ENCODE measurements at regions not wholly inside any gene's neighbourhood (a gene's known extent, or its start where the extent isn't known, plus 50 kb on each side); places are given as distances from the start of the nearest gene placed in this dataset.

- FAIRE-seq: no peak
These were observed 905.3 kb upstream of the ALCAM start for GRCh38 chr3:104461431-104461830.

DNA sequence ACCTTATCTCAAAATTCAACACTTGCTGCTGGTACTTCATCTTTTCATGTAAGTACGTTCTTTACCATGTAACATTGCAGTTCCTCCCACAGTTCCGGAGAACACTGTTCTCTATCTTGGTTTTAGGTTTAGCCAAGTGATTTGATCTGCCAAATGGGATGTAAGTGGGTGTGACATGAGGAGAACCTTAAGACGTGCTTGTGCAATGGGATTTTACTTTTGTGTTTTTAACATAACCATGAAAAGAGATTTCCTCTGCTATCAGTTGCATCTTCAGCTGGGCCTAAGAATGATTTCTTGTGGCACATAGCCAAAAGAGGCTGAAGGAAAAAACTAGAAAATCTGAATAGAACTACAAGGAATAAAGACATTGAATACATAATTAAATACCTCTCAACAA, 894.5 kb upstream of the ALCAM start:
- no peak for FAIRE-seq
- DNase-seq (ENCODE audit: low spot score in 2 of 2): no peak

More at GRCh38 chr3:104461431-104461830, 905.3 kb upstream of the ALCAM start:
- no peak for DNase-seq (ENCODE audit: low spot score in 2 of 2)

DNA sequence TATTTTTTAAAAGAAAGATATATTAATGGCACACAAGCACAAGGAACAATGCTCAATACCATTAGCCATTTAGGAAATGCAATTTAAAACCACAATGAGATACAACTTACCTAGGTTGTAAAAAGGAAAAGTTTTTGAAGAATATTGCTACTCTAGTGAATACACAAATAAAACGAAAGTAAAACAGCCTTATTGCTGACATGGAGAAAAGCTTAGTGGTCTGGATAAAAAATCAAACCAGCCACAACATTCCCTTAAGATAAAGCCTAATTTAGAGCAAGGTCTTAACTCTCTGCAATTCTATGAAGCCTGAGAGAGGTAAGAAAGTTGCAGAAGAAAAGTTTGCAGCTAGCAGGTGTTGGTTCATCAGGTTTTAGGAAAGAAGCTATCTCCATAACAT, 892.7 kb upstream of the ALCAM start:
- no peak for FAIRE-seq
- no peak for DNase-seq (ENCODE audit: low spot score in 2 of 2)

- no peak for DNase-seq (ENCODE audit: low spot score in 2 of 2)
- no peak for FAIRE-seq
These were observed 863.7 kb upstream of the ALCAM start for GRCh38 chr3:104503022-104503421.

DNA sequence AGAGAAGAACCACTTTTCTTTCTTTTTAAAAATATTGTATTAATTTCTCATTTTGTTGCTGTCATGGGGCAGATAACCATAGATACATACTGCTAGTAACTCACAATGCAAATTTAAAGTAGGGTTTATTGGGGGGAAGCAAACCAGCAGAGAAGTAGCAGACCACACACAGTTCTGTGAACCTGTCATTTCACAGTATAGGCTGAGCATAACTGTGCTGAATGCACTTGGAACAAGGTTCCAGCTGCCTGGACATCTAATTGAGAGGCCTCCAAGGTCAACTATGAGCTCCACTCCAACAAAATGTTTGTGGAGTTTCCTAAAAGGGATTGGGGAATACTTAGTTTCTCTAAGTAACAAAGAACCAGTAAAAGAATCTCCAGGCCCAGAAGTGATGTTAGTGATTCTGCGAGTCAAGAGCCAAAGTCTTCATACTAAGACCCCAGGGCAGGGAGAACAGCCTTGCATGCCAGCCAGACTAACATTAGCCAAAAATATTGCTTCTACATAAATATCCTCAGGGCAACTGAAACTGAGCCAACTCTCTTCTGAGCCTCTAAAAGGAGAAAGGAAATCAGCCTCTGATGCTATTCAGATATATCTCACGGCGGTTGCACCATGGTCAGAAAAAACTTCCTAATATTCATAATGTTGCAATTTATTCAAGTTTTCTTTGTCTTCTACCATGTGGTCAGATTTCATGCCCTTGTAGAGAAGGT, 856.4 kb upstream of the ALCAM start:
- no peak for DNase-seq (ENCODE audit: low spot score in 2 of 2)

GRCh38 chr3:104514371-104514770, 852.3 kb upstream of the ALCAM start:
- DNase-seq (ENCODE audit: low spot score in 2 of 2): no peak
- FAIRE-seq: no peak

More for the DNA sequence above, 856.4 kb upstream of the ALCAM start:
- no peak for FAIRE-seq

DNA sequence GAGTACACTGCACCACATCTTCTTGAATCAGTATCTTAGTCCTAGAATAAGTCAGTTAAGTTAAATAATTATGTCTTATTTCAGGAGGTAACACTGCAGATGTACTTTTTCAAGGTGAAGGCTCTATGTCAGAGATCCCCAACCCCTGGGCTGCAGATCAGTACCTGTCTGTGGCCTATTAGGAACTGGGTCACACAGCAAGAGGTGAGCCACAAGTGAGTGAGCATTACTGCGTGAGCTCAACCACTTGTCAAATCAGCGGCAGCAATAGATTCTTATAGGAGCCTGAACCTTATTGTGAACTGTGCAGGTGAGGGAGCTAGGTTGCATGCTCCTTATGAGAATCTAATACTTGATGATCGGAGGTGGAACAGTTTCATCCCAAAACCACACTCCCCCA, 851.9 kb upstream of the ALCAM start:
- no peak for FAIRE-seq

GRCh38 chr3:104519068-104519467, 847.6 kb upstream of the ALCAM start:
- FAIRE-seq: no peak
- DNase-seq (ENCODE audit: low spot score in 2 of 2): no peak

More for the DNA sequence above, 851.9 kb upstream of the ALCAM start:
- no peak for DNase-seq (ENCODE audit: low spot score in 2 of 2)

DNA sequence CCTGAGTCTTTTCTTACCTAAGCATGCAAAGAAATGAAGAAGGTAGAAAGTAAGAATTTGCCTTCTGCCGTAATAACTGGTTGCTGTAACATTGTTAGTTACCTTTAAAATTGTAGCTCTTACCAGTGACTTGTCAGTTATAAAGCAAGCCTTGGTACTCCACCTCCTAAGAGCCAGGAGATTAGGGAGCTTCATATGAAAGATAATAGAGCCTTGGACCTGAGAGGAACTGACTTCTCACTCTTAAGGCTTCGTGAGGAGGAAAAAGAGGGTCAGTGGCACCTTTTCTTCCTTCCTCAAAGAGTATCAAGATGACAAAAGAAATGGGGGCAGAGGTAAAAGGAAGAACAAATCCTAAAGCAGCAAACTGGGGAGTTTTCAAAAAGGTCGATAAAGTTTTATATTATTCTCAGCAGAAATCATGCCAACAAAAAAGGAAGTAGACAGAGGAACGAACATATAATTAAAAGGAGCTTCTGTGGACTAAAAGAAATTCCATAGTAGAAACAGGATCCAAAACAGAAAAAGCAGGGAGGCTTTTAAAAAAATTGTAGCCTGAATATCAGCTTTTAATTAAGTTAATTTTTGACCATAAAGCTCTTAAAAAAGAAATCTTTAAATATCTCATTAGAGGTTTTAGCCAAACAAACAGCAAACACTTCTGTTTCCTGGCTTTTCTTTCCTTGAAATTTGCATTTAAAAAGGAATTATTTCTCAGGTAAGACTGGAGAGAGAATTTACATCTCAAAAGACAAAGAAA, 847.1 kb upstream of the ALCAM start:
- no peak for DNase-seq (ENCODE audit: low spot score in 2 of 2)
- no peak for FAIRE-seq

GRCh38 chr3:104520228-104520655, 846.5 kb upstream of the ALCAM start:
- no peak for FAIRE-seq
- no peak for DNase-seq (ENCODE audit: low spot score in 2 of 2)

DNA sequence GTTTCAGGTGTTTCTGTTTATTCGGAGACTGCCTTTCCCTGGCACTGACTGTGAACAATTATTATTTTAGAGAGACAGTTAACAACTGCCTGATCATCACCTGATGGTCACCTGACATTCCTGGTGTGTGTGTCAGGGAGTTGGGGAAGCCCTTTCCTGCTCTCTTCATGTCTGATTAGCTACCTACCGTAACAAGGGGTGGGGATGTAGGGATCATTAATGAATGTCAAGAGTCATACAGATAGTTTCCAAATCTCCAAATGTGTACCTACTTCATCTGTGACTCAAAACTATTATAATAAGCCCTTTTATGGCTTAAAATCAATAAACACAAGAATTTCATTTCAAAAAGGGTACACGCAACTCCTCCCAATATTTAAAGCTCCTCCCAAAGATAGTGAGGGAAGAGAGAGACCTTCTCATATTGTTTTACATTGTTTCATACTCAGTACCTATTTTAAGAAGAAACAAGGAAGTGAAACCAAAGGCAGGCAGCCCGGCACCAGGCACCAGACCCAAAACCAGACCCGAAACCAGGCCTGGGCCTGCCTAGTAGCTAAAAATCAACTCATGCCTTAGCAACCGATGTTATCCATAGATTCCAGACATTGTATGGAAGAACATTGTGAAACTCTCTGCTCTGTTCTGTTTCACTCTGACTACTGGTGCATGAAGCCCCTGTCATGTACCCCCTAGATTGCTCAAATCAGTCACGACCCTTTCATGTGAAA, 844.9 kb upstream of the ALCAM start:
- FAIRE-seq (no peak), DNase-seq (ENCODE audit: low spot score in 2 of 2) (no peak)

- no peak for FAIRE-seq
These were observed 843.6 kb upstream of the ALCAM start for GRCh38 chr3:104523136-104523535.

GRCh38 chr3:104526901-104527401, 839.8 kb upstream of the ALCAM start:
- FAIRE-seq: no peak
- DNase-seq (ENCODE audit: low spot score in 2 of 2): no peak

More at GRCh38 chr3:104523136-104523535, 843.6 kb upstream of the ALCAM start:
- no peak for DNase-seq (ENCODE audit: low spot score in 2 of 2)

DNA sequence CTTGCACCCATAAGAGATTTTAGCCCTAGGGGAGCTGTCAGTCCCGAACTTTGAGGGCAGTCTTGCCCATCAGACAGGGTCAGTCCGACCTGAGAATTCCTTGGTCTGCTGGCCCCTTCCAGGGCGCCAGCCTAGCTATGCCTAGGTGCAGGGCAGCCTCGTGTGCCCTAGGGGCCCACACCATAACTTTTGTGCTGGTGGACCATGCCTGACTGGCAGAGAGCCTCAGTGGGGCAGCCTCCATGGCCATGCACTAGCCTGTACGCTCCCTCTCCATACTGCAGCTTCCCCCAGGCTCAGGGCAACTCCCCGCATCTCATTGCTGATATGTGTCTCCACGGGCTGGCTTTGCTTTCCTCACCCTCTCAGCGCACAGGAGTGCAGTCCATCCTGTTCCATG, 835.8 kb upstream of the ALCAM start:
- DNase-seq (ENCODE audit: low spot score in 2 of 2) (no peak), FAIRE-seq (no peak)

DNA sequence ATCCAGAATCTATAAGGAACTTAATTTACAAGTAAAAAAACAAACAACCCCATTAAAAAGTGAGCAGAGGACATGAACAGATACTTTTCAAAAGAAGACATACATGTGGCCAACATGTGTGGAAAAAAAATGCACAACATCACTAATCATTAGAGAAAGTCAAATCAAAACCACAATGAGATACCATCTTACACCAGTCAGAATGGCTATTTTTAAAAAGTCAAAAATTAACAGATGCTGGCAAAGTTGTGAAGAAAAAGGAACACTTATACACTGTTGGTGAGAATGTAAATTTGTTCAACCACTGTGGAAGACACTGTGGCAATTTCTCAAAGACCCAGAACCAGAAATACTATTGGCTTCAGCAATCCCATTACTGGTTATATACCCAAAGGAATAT, 830.0 kb upstream of the ALCAM start:
- FAIRE-seq (no peak), DNase-seq (ENCODE audit: low spot score in 2 of 2) (no peak)

DNA sequence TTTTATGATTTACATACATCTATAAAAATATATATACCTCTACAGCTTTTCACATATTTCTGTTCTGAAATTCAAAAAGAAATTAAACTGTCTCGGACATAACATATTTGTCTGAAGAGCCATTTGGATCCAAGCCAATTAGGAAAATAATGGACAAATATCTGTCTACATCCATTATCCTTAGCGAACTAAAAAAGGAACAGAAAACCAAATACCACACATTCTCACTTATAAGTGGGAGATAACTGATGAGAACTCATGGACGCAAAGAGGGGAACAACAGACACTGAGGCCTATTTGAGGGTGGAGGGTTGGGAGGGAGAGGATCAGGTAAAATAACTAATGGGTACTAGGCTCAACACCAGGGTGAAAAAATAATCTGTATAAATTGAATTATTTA, 829.4 kb upstream of the ALCAM start:
- FAIRE-seq (no peak), DNase-seq (ENCODE audit: low spot score in 2 of 2) (no peak)

GRCh38 chr3:104546301-104546700, 820.4 kb upstream of the ALCAM start:
- DNase-seq (ENCODE audit: low spot score in 2 of 2): no peak
- FAIRE-seq: no peak

DNA sequence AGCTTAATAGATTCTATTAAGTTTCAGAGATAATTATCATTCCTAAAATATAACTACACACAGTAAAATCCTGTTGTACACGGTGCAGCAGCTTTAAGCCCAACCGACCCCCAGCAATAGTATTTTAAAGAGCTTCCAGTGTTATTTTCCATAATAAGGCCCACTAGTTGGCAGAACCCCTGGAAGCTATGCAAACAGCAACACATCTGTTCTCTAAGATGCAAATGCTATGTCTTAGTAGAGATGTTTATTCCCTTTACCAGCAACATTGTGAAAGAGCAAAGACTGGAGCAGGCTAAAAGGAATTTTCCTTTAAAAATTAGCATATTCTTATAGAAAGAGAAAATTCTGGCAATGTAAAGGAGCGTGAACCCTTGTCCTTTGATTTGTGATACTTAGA, 819.7 kb upstream of the ALCAM start:
- FAIRE-seq (no peak), DNase-seq (ENCODE audit: low spot score in 2 of 2) (no peak)

GRCh38 chr3:104548401-104548800, 818.3 kb upstream of the ALCAM start:
- FAIRE-seq (no peak), DNase-seq (ENCODE audit: low spot score in 2 of 2) (no peak)

DNA sequence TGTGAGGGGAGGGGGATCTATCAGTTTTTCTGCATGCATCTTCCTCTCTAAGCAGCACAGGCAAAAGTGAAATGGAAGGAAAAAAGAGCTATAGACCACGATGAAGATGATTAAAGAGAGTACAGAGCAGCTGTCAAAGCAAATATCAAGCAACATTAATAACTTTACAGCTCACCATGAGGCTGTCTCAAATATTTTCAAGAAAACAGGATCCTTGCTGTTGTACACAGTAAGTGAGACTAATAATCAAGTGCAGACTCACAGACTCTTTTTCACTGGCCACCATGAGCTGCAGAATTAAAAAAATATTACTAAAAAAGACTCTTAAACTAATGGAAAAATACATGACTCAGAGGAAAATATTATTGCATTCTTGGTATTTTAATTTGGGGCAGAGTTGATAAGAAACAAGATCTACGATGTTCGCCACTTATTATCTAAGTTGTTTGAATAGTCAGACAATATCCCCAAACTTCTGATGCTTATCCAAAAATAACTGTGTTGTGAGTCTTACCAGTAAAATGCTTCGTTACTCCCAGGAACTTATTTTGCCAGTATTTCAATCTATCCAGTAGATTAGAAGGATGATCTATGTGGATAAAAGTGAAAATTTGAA, 817.5 kb upstream of the ALCAM start:
- FAIRE-seq (no peak), DNase-seq (ENCODE audit: low spot score in 2 of 2) (no peak)

DNA sequence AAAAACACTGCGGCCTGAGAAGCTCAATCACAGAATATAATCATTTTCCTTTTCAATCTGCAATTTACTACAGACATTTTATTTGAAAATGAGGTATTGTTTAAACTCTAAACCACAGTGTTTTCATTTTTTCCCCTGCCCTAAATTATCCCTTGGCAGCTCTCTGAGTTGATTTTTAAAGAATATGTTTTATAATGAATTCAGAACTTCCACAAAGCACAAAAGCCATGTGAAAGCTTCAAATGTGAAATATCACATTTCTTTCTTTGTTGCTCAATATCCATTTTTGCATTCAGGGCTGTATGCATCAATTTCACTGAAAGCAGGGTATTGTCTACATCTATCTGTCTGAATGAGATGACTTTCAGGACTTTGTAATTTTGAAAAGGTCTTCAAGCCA, 813.6 kb upstream of the ALCAM start:
- DNase-seq (ENCODE audit: low spot score in 2 of 2) (no peak), FAIRE-seq (no peak)
